ENCODE measurements at regions not wholly inside any gene's neighbourhood (a gene's known extent, or its start where the extent isn't known, plus 50 kb on each side); places are given as distances from the start of the nearest gene placed in this dataset.

DNA sequence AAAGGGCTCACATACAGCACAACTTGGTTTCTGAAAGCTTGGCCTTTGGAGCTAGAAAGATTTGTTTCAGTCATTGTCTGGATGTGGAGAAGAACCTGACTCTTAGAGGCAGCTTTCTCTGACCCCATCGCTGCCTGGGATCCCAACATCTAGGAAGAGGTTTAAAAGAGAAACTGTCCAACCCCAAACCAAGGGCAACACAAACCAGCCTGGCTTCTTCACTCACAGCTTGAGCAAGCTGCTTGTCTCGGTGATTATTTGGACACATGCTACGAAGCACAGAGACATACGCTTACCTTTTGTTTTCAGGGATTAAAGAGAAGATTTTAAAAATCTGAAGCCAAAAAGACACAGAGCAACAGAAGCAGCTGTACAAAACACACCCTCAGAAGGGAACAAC lies 109.8 kb downstream of the ETS2 start:
- TF ChIP-seq TEAD4 (IDR thresholded peaks at IDR 0.05) (no peak), CEBPB (IDR thresholded peaks at IDR 0.05) (no peak), YY1 (IDR thresholded peaks at IDR 0.05; ENCODE audit: low read depth) (no peak), EGR1 (IDR thresholded peaks at IDR 0.05) (no peak), TAF1 (IDR thresholded peaks at IDR 0.05; ENCODE audit: low read depth) (no peak), RAD21 (IDR thresholded peaks at IDR 0.05; ENCODE audit: low read depth) (no peak), FOXM1 (IDR thresholded peaks at IDR 0.05; ENCODE audit: borderline replicate concordance, low read depth) (no peak), TCF12 (IDR thresholded peaks at IDR 0.05; ENCODE audit: low read depth) (no peak), NFIC (IDR thresholded peaks at IDR 0.05) (no peak), EP300 (IDR thresholded peaks at IDR 0.05; ENCODE audit: borderline replicate concordance) (no peak), CREB1 (IDR thresholded peaks at IDR 0.05; ENCODE audit: low read depth) (no peak)
- TF ChIP-seq, protein P1, sequence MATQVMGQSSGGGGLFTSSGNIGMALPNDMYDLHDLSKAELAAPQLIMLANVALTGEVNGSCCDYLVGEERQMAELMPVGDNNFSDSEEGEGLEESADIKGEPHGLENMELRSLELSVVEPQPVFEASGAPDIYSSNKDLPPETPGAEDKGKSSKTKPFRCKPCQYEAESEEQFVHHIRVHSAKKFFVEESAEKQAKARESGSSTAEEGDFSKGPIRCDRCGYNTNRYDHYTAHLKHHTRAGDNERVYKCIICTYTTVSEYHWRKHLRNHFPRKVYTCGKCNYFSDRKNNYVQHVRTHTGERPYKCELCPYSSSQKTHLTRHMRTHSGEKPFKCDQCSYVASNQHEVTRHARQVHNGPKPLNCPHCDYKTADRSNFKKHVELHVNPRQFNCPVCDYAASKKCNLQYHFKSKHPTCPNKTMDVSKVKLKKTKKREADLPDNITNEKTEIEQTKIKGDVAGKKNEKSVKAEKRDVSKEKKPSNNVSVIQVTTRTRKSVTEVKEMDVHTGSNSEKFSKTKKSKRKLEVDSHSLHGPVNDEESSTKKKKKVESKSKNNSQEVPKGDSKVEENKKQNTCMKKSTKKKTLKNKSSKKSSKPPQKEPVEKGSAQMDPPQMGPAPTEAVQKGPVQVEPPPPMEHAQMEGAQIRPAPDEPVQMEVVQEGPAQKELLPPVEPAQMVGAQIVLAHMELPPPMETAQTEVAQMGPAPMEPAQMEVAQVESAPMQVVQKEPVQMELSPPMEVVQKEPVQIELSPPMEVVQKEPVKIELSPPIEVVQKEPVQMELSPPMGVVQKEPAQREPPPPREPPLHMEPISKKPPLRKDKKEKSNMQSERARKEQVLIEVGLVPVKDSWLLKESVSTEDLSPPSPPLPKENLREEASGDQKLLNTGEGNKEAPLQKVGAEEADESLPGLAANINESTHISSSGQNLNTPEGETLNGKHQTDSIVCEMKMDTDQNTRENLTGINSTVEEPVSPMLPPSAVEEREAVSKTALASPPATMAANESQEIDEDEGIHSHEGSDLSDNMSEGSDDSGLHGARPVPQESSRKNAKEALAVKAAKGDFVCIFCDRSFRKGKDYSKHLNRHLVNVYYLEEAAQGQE (IDR thresholded peaks at IDR 0.05; ENCODE audit: low read depth) = no peak
- TF ChIP-seq, protein P2, sequence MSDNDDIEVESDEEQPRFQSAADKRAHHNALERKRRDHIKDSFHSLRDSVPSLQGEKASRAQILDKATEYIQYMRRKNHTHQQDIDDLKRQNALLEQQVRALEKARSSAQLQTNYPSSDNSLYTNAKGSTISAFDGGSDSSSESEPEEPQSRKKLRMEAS (IDR thresholded peaks at IDR 0.05) = no peak
- TF ChIP-seq, protein P3, sequence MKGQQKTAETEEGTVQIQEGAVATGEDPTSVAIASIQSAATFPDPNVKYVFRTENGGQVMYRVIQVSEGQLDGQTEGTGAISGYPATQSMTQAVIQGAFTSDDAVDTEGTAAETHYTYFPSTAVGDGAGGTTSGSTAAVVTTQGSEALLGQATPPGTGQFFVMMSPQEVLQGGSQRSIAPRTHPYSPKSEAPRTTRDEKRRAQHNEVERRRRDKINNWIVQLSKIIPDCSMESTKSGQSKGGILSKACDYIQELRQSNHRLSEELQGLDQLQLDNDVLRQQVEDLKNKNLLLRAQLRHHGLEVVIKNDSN (IDR thresholded peaks at IDR 0.05) = no peak

Data from Ishikawa (cell line).